GM23338 (cell line): ENCODE measurements at regions not wholly inside any gene's neighbourhood (a gene's known extent, or its start where the extent isn't known, plus 50 kb on each side); places are given as distances from the start of the nearest gene placed in this dataset.

Experiments used
- ATAC-seq: fragments of 200-7000 bp; cut with Tn5 transposase; 3 replicates; pipeline ENCODE4 v1.9.1; 2020
- DNase-seq: peaks from one replicate; pipeline ENCODE4 v3.0.0-alpha.2; 2015; ENCODE audit warnings: low spot score
- H2AFZ ChIP-seq: fragments of 200-600 bp; sonication (generic); 2 replicates; pipeline ENCODE4 v1.8.0; 2016; ENCODE audit warnings: antibody characterized with exemption, mild to moderate bottlenecking, moderate library complexity
- H3F3A ChIP-seq: fragments of 200-600 bp; sonication (generic); replicated peaks from 2 replicates; pipeline ENCODE4 v1.8.0; 2017; ENCODE audit warnings: antibody characterized with exemption, mixed run types, low read depth
- H3K27ac ChIP-seq: fragments of 200-600 bp; sonication (generic); 2 replicates; pipeline ENCODE4 v1.6.1; 2016; ENCODE audit warnings: low read depth
- H3K27me3 ChIP-seq: fragments of 200-600 bp; sonication (generic); 2 replicates; pipeline ENCODE4 v1.8.0; 2016; ENCODE audit warnings: mild to moderate bottlenecking, mixed run types, moderate library complexity; ENCODE audit not compliant: insufficient read depth
- H3K36me3 ChIP-seq: fragments of 200-600 bp; sonication (generic); 2 replicates; pipeline ENCODE4 v1.8.0; 2016; ENCODE audit warnings: mild to moderate bottlenecking; ENCODE audit not compliant: insufficient read depth
- H3K4me1 ChIP-seq: fragments of 200-600 bp; sonication (generic); 2 replicates; pipeline ENCODE4 v1.8.0; 2016; ENCODE audit warnings: mild to moderate bottlenecking, moderate library complexity; ENCODE audit not compliant: insufficient read depth
- H3K4me2 ChIP-seq: fragments of 200-600 bp; sonication (generic); 2 replicates; pipeline ENCODE4 v1.7.1; 2017; ENCODE audit warnings: mixed run types
- H3K4me3 ChIP-seq: fragments of 200-600 bp; sonication (generic); 2 replicates; pipeline ENCODE4 v1.6.1; 2016; ENCODE audit warnings: mixed run types
- H3K79me2 ChIP-seq: fragments of 200-600 bp; sonication (generic); replicated peaks from 2 replicates; pipeline ENCODE4 v1.8.0; 2017; ENCODE audit warnings: mild to moderate bottlenecking; ENCODE audit not compliant: insufficient read depth
- H3K9me2 ChIP-seq: fragments of 200-600 bp; sonication (generic); 2 replicates; pipeline ENCODE4 v1.8.0; 2017; ENCODE audit not compliant: insufficient read depth
- H4K20me1 ChIP-seq: fragments of 200-600 bp; sonication (generic); replicated peaks from 2 replicates; pipeline ENCODE4 v1.8.0; 2017; ENCODE audit warnings: mild to moderate bottlenecking; ENCODE audit not compliant: insufficient read depth
- H3K27ac Mint-ChIP-seq: 2 replicates; pipeline ENCODE4 v1.8.0; 2020; ENCODE audit warnings: inconsistent platforms, mild to moderate bottlenecking, moderate library complexity, mixed read lengths
- H3K27me3 Mint-ChIP-seq: 3 replicates; pipeline ENCODE4 v1.8.0; 2022; ENCODE audit warnings: low read depth, mild to moderate bottlenecking, moderate library complexity, mixed read lengths, inconsistent platforms; ENCODE audit not compliant: insufficient read depth, poor library complexity
- H3K36me3 Mint-ChIP-seq: 3 replicates; pipeline ENCODE4 v1.8.0; 2021; ENCODE audit warnings: low read depth, mild to moderate bottlenecking, inconsistent platforms, moderate library complexity, mixed read lengths
- H3K4me1 Mint-ChIP-seq: 3 replicates; pipeline ENCODE4 v1.8.0; 2020; ENCODE audit warnings: mild to moderate bottlenecking, inconsistent platforms, mixed read lengths
- H3K4me3 Mint-ChIP-seq: 3 replicates; pipeline ENCODE4 v1.8.0; 2021; ENCODE audit warnings: moderate library complexity, mild to moderate bottlenecking, inconsistent platforms, mixed read lengths
- H3K9me3 Mint-ChIP-seq: 3 replicates; pipeline ENCODE4 v1.8.0; 2020; ENCODE audit warnings: moderate library complexity, mild to moderate bottlenecking, inconsistent platforms, mixed read lengths
- CREB1 ChIP-seq: fragments of 250-450 bp; sonication (Bioruptor Pico); IDR thresholded peaks from 2 replicates; pipeline ENCODE4 v1.5.0; 2020; ENCODE audit warnings: low read depth, mild to moderate bottlenecking, moderate library complexity
- CTCF ChIP-seq, 2 experiments: fragments of 200-600 bp in 1 of 2; sonication (generic) in 1 of 2; conservative IDR thresholded peaks; 2 replicates each; pipeline versions ENCODE4 v1.5.1 to v1.6.1; 2016 to 2017; ENCODE audit warnings: antibody characterized with exemption in 2 of 2, low read depth in 2 of 2, mild to moderate bottlenecking in 2 of 2, moderate library complexity in 1 of 2
- ETS1 ChIP-seq: IDR thresholded peaks from 2 replicates; pipeline ENCODE4 v1.6.1; 2016; ENCODE audit warnings: antibody characterized with exemption
- EZH2 ChIP-seq: fragments of 200-600 bp; sonication (generic); IDR thresholded peaks from one replicate; pipeline ENCODE4 v1.8.0; 2017; ENCODE audit warnings: antibody characterized with exemption, mild to moderate bottlenecking, low read depth; ENCODE audit not compliant: unreplicated experiment
- EZH2phosphoT487 ChIP-seq: fragments of 200-600 bp; sonication (generic); IDR thresholded peaks from one replicate; pipeline ENCODE4 v1.8.1; 2018; ENCODE audit warnings: antibody characterized with exemption; ENCODE audit not compliant: unreplicated experiment
- JUNB ChIP-seq: IDR thresholded peaks from one replicate; pipeline ENCODE4 v1.6.1; 2016; ENCODE audit warnings: antibody characterized with exemption; ENCODE audit not compliant: unreplicated experiment
- NANOG ChIP-seq: IDR thresholded peaks from 2 replicates; pipeline ENCODE4 v1.6.1; 2016; ENCODE audit warnings: antibody characterized with exemption, borderline replicate concordance
- POLR2AphosphoS5 ChIP-seq: IDR thresholded peaks from 2 replicates; pipeline ENCODE4 v1.6.1; 2016; ENCODE audit warnings: antibody characterized with exemption, low read depth
- REST ChIP-seq: IDR thresholded peaks from one replicate; pipeline ENCODE4 v1.6.1; 2018; ENCODE audit warnings: antibody characterized with exemption; ENCODE audit not compliant: unreplicated experiment
- STAT1 ChIP-seq: IDR thresholded peaks from one replicate; pipeline ENCODE4 v1.6.1; 2016; ENCODE audit warnings: antibody characterized with exemption; ENCODE audit not compliant: unreplicated experiment
- ZNF114 ChIP-seq: fragments of 250-450 bp; sonication (Bioruptor Pico); IDR thresholded peaks from 2 replicates; pipeline ENCODE4 v1.5.0; 2020; ENCODE audit warnings: mild to moderate bottlenecking, moderate library complexity
- ZNF331 ChIP-seq: fragments of 250-450 bp; sonication (Bioruptor Pico); IDR thresholded peaks from 2 replicates; pipeline ENCODE4 v1.5.0; 2020; ENCODE audit warnings: low read depth, mild to moderate bottlenecking, moderate library complexity
- ZNF462 ChIP-seq: fragments of 250-450 bp; sonication (Bioruptor Pico); IDR thresholded peaks from 2 replicates; pipeline ENCODE4 v1.5.0; 2020; ENCODE audit warnings: mild to moderate bottlenecking, moderate library complexity

- H3K4me3 ChIP-seq = no peak overlapping the region
- ATAC-seq = no peak
- Mint-ChIP-seq H3K4me3 (no peak overlapping the region), H3K4me1 (peaks cover 3% of the 10 kb centered on the region; the same call in 1 of the 3 replicates), H3K9me3 (no peaks in the 10 kb centered on the region; the same call in 2 of the 3 replicates), H3K36me3 (no peaks in the 10 kb centered on the region), H3K27ac (no peak overlapping the region), H3K27me3 (no peaks in the 10 kb centered on the region)
- no peak for DNase-seq
- no peaks in the 10 kb centered on the region for H3K4me1 ChIP-seq
- H4K20me1 ChIP-seq = no peaks in the 10 kb centered on the region
- no peaks in the 10 kb centered on the region for H3K9me2 ChIP-seq
- H3F3A ChIP-seq = no peaks in the 10 kb centered on the region
- no peaks in the 10 kb centered on the region for H3K79me2 ChIP-seq
- H3K27me3 ChIP-seq = no peaks in the 10 kb centered on the region
- H3K36me3 ChIP-seq = no peaks in the 10 kb centered on the region
- no peak overlapping the region for H3K27ac ChIP-seq
- 0 out of 2 replicates have a peak overlapping the region, but pooled peaks have one; percentile 2 for H2AFZ ChIP-seq
- TF ChIP-seq CREB1 (CRISPR knock-in tag) (no peak), REST (no peak), EZH2 (no peak), ETS1 (no peak), JUNB (no peak), ZNF331 (CRISPR knock-in tag) (no peak), POLR2AphosphoS5 (no peak), NANOG (no peak), CTCF (conservative IDR thresholded peaks at IDR 0.05; ENCODE audit: low read depth in 2 of 2) (no peak), EZH2phosphoT487 (no peak), ZNF462 (CRISPR knock-in tag) (no peak), ZNF114 (CRISPR knock-in tag) (no peak), STAT1 (no peak)
- H3K4me2 ChIP-seq = no peak overlapping the region
Measured at GRCh38 chr3:164418414-164418813, 659.9 kb downstream of the SI start.
